K562 (cell line): ENCODE measurements at regions not wholly inside any gene's neighbourhood (a gene's known extent, or its start where the extent isn't known, plus 50 kb on each side); places are given as distances from the start of the nearest gene placed in this dataset.

Experiments
- CCAR2 ChIP-seq: fragments of 200-400 bp; formaldehyde crosslinking; IDR thresholded peaks from 2 replicates; pipeline ENCODE4 v1.6.1; 2017; ENCODE audit warnings: mild to moderate bottlenecking, low read depth, low read length
- CTCF ChIP-seq, 3 experiments: IDR thresholded peaks in 2 of 3; conservative IDR thresholded peaks in 1 of 3; 2 replicates each; pipeline ENCODE4 v1.5.1; 2011 to 2012; ENCODE audit warnings: low read length in 3 of 3, mild to moderate bottlenecking in 3 of 3, control low read depth in 2 of 3, improper control_type of control experiment in 1 of 3, inconsistent platforms in 1 of 3, low read depth in 1 of 3, mixed read lengths in 1 of 3, moderate library complexity in 1 of 3; ENCODE audit not compliant: insufficient read depth in 2 of 3
- HDGF ChIP-seq: fragments of 450-650 bp; IDR thresholded peaks from 2 replicates; pipeline ENCODE4 v1.6.1; 2016
- KLF10 ChIP-seq: fragments of 250-450 bp; sonication (Bioruptor Pico); IDR thresholded peaks from 2 replicates; pipeline ENCODE4 v1.6.1; 2021; ENCODE audit warnings: matching md5 sums
- NFE2L1 ChIP-seq: fragments of 450-650 bp; IDR thresholded peaks from 2 replicates; pipeline ENCODE4 v1.6.1; 2016; ENCODE audit warnings: missing genetic modification characterization, low read depth, mild to moderate bottlenecking, missing compliant biosample characterization, moderate library complexity, borderline replicate concordance
- NRF1 ChIP-seq, 2 experiments: fragments of 450-650 bp; IDR thresholded peaks in 1 of 2; conservative IDR thresholded peaks in 1 of 2; 2 replicates each; pipeline ENCODE4 v1.6.1; 2014; ENCODE audit warnings: mild to moderate bottlenecking in 2 of 2
- PHF8 ChIP-seq: fragments of 200-600 bp; sonication (generic); IDR thresholded peaks from 2 replicates; pipeline ENCODE4 v1.6.1; 2012; ENCODE audit warnings: mixed run types, mild to moderate bottlenecking, inconsistent platforms, low read length, moderate library complexity, borderline replicate concordance
- RBM22 ChIP-seq: fragments of 200-400 bp; formaldehyde crosslinking; IDR thresholded peaks from 2 replicates; pipeline ENCODE4 v1.6.1; 2018; ENCODE audit warnings: low read length, low read depth; ENCODE audit not compliant: poor library complexity, severe bottlenecking
- SMARCA4 ChIP-seq: fragments of 450-650 bp; IDR thresholded peaks from 2 replicates; pipeline ENCODE4 v1.6.1; 2016
- TAF1 ChIP-seq: IDR thresholded peaks from 2 replicates; pipeline ENCODE4 v1.6.1; 2011; ENCODE audit warnings: mild to moderate bottlenecking, low read length, moderate library complexity; ENCODE audit not compliant: insufficient read depth, control insufficient read depth, severe bottlenecking; ENCODE audit errors: extremely low read depth
- THRAP3 ChIP-seq: fragments of 450-650 bp; IDR thresholded peaks from 2 replicates; pipeline ENCODE4 v1.6.1; 2016; ENCODE audit warnings: mild to moderate bottlenecking, inconsistent platforms, borderline replicate concordance
- TF ChIP-seq, protein P1 (sequence below): fragments of 450-650 bp; IDR thresholded peaks from 2 replicates; pipeline ENCODE4 v1.6.1; 2016; ENCODE audit warnings: borderline replicate concordance
- TF ChIP-seq, protein P2 (sequence below): fragments of 250-450 bp; sonication (Bioruptor Pico); IDR thresholded peaks from 2 replicates; pipeline ENCODE4 v1.5.0; 2020; ENCODE audit warnings: mild to moderate bottlenecking, borderline replicate concordance

- TF ChIP-seq, protein P1, sequence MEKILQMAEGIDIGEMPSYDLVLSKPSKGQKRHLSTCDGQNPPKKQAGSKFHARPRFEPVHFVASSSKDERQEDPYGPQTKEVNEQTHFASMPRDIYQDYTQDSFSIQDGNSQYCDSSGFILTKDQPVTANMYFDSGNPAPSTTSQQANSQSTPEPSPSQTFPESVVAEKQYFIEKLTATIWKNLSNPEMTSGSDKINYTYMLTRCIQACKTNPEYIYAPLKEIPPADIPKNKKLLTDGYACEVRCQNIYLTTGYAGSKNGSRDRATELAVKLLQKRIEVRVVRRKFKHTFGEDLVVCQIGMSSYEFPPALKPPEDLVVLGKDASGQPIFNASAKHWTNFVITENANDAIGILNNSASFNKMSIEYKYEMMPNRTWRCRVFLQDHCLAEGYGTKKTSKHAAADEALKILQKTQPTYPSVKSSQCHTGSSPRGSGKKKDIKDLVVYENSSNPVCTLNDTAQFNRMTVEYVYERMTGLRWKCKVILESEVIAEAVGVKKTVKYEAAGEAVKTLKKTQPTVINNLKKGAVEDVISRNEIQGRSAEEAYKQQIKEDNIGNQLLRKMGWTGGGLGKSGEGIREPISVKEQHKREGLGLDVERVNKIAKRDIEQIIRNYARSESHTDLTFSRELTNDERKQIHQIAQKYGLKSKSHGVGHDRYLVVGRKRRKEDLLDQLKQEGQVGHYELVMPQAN = no peak
- TF ChIP-seq CCAR2 (no peak), CTCF (IDR thresholded peaks at IDR 0.05 in 2 of 3, conservative IDR thresholded peaks at IDR 0.05 in 1 of 3; ENCODE audit: insufficient read depth in 2 of 3, low read depth in 1 of 3, low read length in 3 of 3) (no peak), PHF8 (no peak), HDGF (no peak), THRAP3 (no peak), RBM22 (no peak), SMARCA4 (no peak), TAF1 (no peak), KLF10 (CRISPR knock-in tag) (no peak), NFE2L1 (no peak), NRF1 (conservative IDR thresholded peaks at IDR 0.05 in 1 of 2, IDR thresholded peaks at IDR 0.05 in 1 of 2) (no peak)
- TF ChIP-seq, protein P2, sequence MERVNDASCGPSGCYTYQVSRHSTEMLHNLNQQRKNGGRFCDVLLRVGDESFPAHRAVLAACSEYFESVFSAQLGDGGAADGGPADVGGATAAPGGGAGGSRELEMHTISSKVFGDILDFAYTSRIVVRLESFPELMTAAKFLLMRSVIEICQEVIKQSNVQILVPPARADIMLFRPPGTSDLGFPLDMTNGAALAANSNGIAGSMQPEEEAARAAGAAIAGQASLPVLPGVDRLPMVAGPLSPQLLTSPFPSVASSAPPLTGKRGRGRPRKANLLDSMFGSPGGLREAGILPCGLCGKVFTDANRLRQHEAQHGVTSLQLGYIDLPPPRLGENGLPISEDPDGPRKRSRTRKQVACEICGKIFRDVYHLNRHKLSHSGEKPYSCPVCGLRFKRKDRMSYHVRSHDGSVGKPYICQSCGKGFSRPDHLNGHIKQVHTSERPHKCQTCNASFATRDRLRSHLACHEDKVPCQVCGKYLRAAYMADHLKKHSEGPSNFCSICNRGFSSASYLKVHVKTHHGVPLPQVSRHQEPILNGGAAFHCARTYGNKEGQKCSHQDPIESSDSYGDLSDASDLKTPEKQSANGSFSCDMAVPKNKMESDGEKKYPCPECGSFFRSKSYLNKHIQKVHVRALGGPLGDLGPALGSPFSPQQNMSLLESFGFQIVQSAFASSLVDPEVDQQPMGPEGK (CRISPR knock-in tag) = no peak
These were observed 88.9 kb upstream of the RPS6KA2 start for GRCh38 chr6:166715992-166716391.
